ENCODE measurements at regions not wholly inside any gene's neighbourhood (a gene's known extent, or its start where the extent isn't known, plus 50 kb on each side); places are given as distances from the start of the nearest gene placed in this dataset.

GRCh38 chr5:3828761-3829160, 233.1 kb downstream of the IRX1 start:
- no peak for ATAC-seq
- Histone ChIP-seq H3K27ac (no peak overlapping the region), H3K4me3 (no peak overlapping the region), H3K9me3 (no peaks in the 10 kb centered on the region), H3K4me1 (no peaks in the 10 kb centered on the region), H3K4me2 (no peak overlapping the region)
- WGBS (ENCODE audit: missing lambda C conversion rate), result 3% methylated on average over 4 of the region's 4 CpGs
- no peak for DNase-seq (ENCODE audit: low read depth in 1 of 2, low spot score in 1 of 2)
- FAIRE-seq, result no peak
- ChIA-PET CTCF (no interaction called here), POLR2A (no interaction called here)
- TF ChIP-seq POLR2AphosphoS2 (conservative IDR thresholded peaks at IDR 0.05; ENCODE audit: low read length) (no peak), TFCP2L1 (CRISPR knock-in tag; IDR thresholded peaks at IDR 0.05) (no peak), USF2 (IDR thresholded peaks at IDR 0.05) (no peak)

GRCh38 chr5:3833566-3833965, 237.9 kb downstream of the IRX1 start:
- FAIRE-seq, result no peak
- Histone ChIP-seq H3K4me2 (no peak overlapping the region), H3K9me3 (peaks cover 5% of the 10 kb centered on the region; the same call in 1 of the 3 replicates), H3K27ac (no peak overlapping the region), H3K4me1 (no peaks in the 10 kb centered on the region), H3K4me3 (no peak overlapping the region)
- TF ChIP-seq RCOR1 (IDR thresholded peaks at IDR 0.05; ENCODE audit: low read depth, low read length), result no peak
- no peak for TF ChIP-seq RAD21 (conservative IDR thresholded peaks at IDR 0.05 in 1 of 2, IDR thresholded peaks at IDR 0.05 in 1 of 2)
- TF ChIP-seq HMGXB4 (CRISPR knock-in tag; IDR thresholded peaks at IDR 0.05; ENCODE audit: borderline replicate concordance), result no peak
- no peak for TF ChIP-seq EHMT2 (IDR thresholded peaks at IDR 0.05; ENCODE audit: low read depth)
- no peak for TF ChIP-seq PBX3 (IDR thresholded peaks at IDR 0.05)
- TF ChIP-seq ZC3H11A (IDR thresholded peaks at IDR 0.05), result no peak
- TF ChIP-seq SREBF2 (IDR thresholded peaks at IDR 0.05), result no peak
- TF ChIP-seq HOXB13 (CRISPR knock-in tag; IDR thresholded peaks at IDR 0.05; ENCODE audit: low read depth), result no peak
- TF ChIP-seq USF2 (IDR thresholded peaks at IDR 0.05), result no peak
- no peak for TF ChIP-seq ZNF302 (CRISPR knock-in tag; IDR thresholded peaks at IDR 0.05)
- TF ChIP-seq KDM1A (IDR thresholded peaks at IDR 0.05; ENCODE audit: low read depth), result no peak
- no peak for TF ChIP-seq MAFK (IDR thresholded peaks at IDR 0.05; ENCODE audit: partially characterized antibody)
- no peak for TF ChIP-seq ATOH8 (CRISPR knock-in tag; IDR thresholded peaks at IDR 0.05; ENCODE audit: low read depth)
- no peak for TF ChIP-seq E2F6 (IDR thresholded peaks at IDR 0.05; ENCODE audit: borderline replicate concordance, low read depth)
- TF ChIP-seq EP300 (IDR thresholded peaks at IDR 0.05), result no peak
- no peak for TF ChIP-seq CEBPB (IDR thresholded peaks at IDR 0.05)
- no peak for TF ChIP-seq CHD4 (IDR thresholded peaks at IDR 0.05; ENCODE audit: borderline replicate concordance)
- no peak for TF ChIP-seq ELK1 (IDR thresholded peaks at IDR 0.05; ENCODE audit: low read depth, low read length)
- TF ChIP-seq CTCF (IDR thresholded peaks at IDR 0.05), result no peak
- CTCF ChIA-PET, result no interaction called here
- no peak for ATAC-seq
- POLR2A ChIA-PET, result no interaction called here
- WGBS (ENCODE audit: missing lambda C conversion rate), result 3% methylated on average over 3 of the region's 3 CpGs
- DNase-seq (ENCODE audit: low read depth in 1 of 2, low spot score in 1 of 2), result no peak
